Nucleus accumbens (tissue), 56 donors: ENCODE measurements at regions not wholly inside any gene's neighbourhood (a gene's known extent, or its start where the extent isn't known, plus 50 kb on each side); places are given as distances from the start of the nearest gene placed in this dataset.
"Not testable (repeated sequence)": the region's sequence is repeated elsewhere in the genome, so short reads cannot be mapped to it uniquely, and the experiment has no call there.

ENCODE experiments used
- DNase-seq, 56 donors: peaks; one replicate each; lab custom pipeline; 2025; lab: John Stamatoyannopoulos, UW

- peak in 36 of 56 donors; percentile 2 to 60 (median 22) for DNase-seq
Observed at GRCh38 chr5:17118631-17119030, 98.8 kb upstream of the BASP1 start.

GRCh38 chr5:17120209-17120608, 97.2 kb upstream of the BASP1 start:
- no peak for DNase-seq

- DNase-seq = no peak
Observed at GRCh38 chr5:17121776-17122175, 95.7 kb upstream of the BASP1 start.

- no peak for DNase-seq
Observed at GRCh38 chr5:17123010-17123409, 94.4 kb upstream of the BASP1 start.

GRCh38 chr5:17123773-17124172, 93.7 kb upstream of the BASP1 start:
- DNase-seq = not testable (repeated sequence)

- no peak for DNase-seq
Observed at GRCh38 chr5:17127743-17128231, 89.6 kb upstream of the BASP1 start.

- no peak for DNase-seq
Observed at GRCh38 chr5:17129093-17129849, 88.2 kb upstream of the BASP1 start.

GRCh38 chr5:17130302-17130701, 87.1 kb upstream of the BASP1 start:
- not testable (repeated sequence) for DNase-seq

- DNase-seq = no peak
Observed at GRCh38 chr5:17132444-17133083, 84.9 kb upstream of the BASP1 start.

GRCh38 chr5:17135050-17135449, 82.4 kb upstream of the BASP1 start:
- no peak for DNase-seq

- DNase-seq = no peak
Observed at GRCh38 chr5:17143335-17143734, 74.1 kb upstream of the BASP1 start.

GRCh38 chr5:17146280-17146841, 71.1 kb upstream of the BASP1 start:
- no peak for DNase-seq

GRCh38 chr5:17147170-17147569, 70.3 kb upstream of the BASP1 start:
- no peak for DNase-seq

- no peak for DNase-seq
Observed at GRCh38 chr5:17147617-17148016, 69.8 kb upstream of the BASP1 start.

- no peak for DNase-seq
Observed at GRCh38 chr5:17148481-17148880, 69.0 kb upstream of the BASP1 start.

GRCh38 chr5:17149786-17150185, 67.6 kb upstream of the BASP1 start:
- no peak for DNase-seq

GRCh38 chr5:17150531-17150930, 66.9 kb upstream of the BASP1 start:
- no peak for DNase-seq

- no peak for DNase-seq
Observed at GRCh38 chr5:17151686-17152085, 65.7 kb upstream of the BASP1 start.

GRCh38 chr5:17154211-17154996, 63.0 kb upstream of the BASP1 start:
- no peak for DNase-seq

GRCh38 chr5:17156463-17156862, 61.0 kb upstream of the BASP1 start:
- no peak for DNase-seq

GRCh38 chr5:17157294-17157693, 60.1 kb upstream of the BASP1 start:
- DNase-seq = no peak
